WERI-Rb-1 (cell line): ENCODE measurements at regions not wholly inside any gene's neighbourhood (a gene's known extent, or its start where the extent isn't known, plus 50 kb on each side); places are given as distances from the start of the nearest gene placed in this dataset.
"Not testable (repeated sequence)": the region's sequence is repeated elsewhere in the genome, so short reads cannot be mapped to it uniquely, and the experiment has no call there.

Experiments
- DNase-seq: peaks from one replicate; pipeline ENCODE4 v3.0.0-alpha.2; 2020
- H3K27ac ChIP-seq: fragments of 250-450 bp; sonication (Bioruptor Pico); 2 replicates; pipeline ENCODE4 v1.5.1; 2020; ENCODE audit warnings: mild to moderate bottlenecking, moderate library complexity
- H3K27me3 ChIP-seq: fragments of 250-450 bp; sonication (Bioruptor Pico); 2 replicates; pipeline ENCODE4 v1.5.1; 2021; ENCODE audit warnings: mild to moderate bottlenecking, low read depth, moderate library complexity; ENCODE audit not compliant: insufficient read depth, severe bottlenecking
- H3K36me3 ChIP-seq: fragments of 250-450 bp; sonication (Bioruptor Pico); 2 replicates; pipeline ENCODE4 v1.5.1; 2020; ENCODE audit warnings: mild to moderate bottlenecking, moderate library complexity
- H3K4me3 ChIP-seq: 2 replicates; pipeline ENCODE4 v1.5.1; 2011; ENCODE audit warnings: low read depth, mild to moderate bottlenecking, control low read depth, low read length
- H3K9me3 ChIP-seq: fragments of 250-450 bp; sonication (Bioruptor Pico); 2 replicates; pipeline ENCODE4 v1.5.1; 2021; ENCODE audit warnings: mild to moderate bottlenecking, moderate library complexity; ENCODE audit not compliant: severe bottlenecking
- CTCF ChIP-seq: IDR thresholded peaks from 2 replicates; pipeline ENCODE4 v1.5.1; 2011; ENCODE audit warnings: low read depth, mild to moderate bottlenecking, control low read depth, inconsistent platforms, low read length

- no peaks in the 10 kb centered on the region for H3K27me3 ChIP-seq
- H3K27ac ChIP-seq, result no peak overlapping the region
- no peak overlapping the region for H3K4me3 ChIP-seq
- DNase-seq, result no peak
- no peaks in the 10 kb centered on the region for H3K9me3 ChIP-seq
- TF ChIP-seq CTCF, result no peak
- no peaks in the 10 kb centered on the region for H3K36me3 ChIP-seq
Measured at GRCh38 chr4:79743014-79743413, 330.0 kb downstream of the ANTXR2 start.

GRCh38 chr4:79739912-79740311 lies 331.9 kb upstream of the GK2 start:
- Histone ChIP-seq H3K27ac (no peak overlapping the region), H3K4me3 (no peak overlapping the region), H3K27me3 (no peaks in the 10 kb centered on the region), H3K36me3 (no peaks in the 10 kb centered on the region), H3K9me3 (no peaks in the 10 kb centered on the region)
- no peak for TF ChIP-seq CTCF
- no peak for DNase-seq

- no peak for TF ChIP-seq CTCF
- Histone ChIP-seq H3K36me3 (no peaks in the 10 kb centered on the region), H3K27me3 (no peaks in the 10 kb centered on the region), H3K4me3 (no peak overlapping the region), H3K9me3 (no peaks in the 10 kb centered on the region), H3K27ac (no peak overlapping the region)
- DNase-seq, result no peak
Measured at GRCh38 chr4:79723507-79723906, 315.5 kb upstream of the GK2 start.

DNA sequence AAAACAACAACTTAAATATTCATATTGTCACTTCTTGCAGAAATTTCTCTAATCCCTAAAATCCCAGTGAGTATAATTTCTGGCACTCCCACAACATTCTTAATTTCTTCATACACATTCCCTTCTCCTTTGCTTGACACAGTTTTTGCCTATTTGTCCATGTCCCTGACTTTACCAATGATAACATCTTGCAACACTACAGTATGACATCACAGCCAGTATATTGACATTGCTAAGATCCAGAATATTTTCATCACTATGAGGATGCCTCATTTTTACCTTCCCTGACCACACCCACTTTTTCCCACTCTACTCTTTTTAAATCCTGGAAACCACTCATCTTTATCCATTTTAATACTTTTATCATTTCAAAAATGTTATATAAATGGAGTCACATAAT lies 292.3 kb upstream of the GK2 start:
- Histone ChIP-seq H3K27me3 (no peaks in the 10 kb centered on the region), H3K9me3 (peaks cover 8% of the 10 kb centered on the region), H3K36me3 (no peaks in the 10 kb centered on the region), H3K27ac (no peak overlapping the region), H3K4me3 (no peak overlapping the region)
- no peak for DNase-seq
- no peak for TF ChIP-seq CTCF

- H3K36me3 ChIP-seq, result no peaks in the 10 kb centered on the region
- no peak for DNase-seq
- H3K27ac ChIP-seq, result no peak overlapping the region
- no peak for TF ChIP-seq CTCF
- H3K4me3 ChIP-seq, result no peak overlapping the region
- peaks cover 10% of the 10 kb centered on the region for H3K9me3 ChIP-seq
- H3K27me3 ChIP-seq, result no peaks in the 10 kb centered on the region
Measured at GRCh38 chr4:79697444-79697843, 289.4 kb upstream of the GK2 start.

DNA sequence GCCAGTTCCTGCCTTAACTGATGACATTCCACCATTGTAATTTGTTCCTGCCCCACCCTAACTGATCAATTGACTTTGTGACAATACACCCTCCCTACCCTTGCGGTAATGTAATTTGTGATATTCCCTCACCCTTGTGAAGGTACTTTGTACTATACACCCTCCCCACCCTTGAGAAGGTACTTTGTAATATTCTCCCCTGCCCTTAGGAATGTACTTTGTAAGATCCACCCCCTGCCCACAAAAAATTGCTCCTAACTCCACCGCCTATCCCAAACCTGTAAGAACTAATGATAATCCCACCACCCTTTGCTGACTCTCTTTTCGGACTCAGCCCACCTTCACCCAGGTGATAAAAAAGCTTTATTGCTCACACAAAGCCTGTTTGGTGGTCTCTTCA lies 288.5 kb upstream of the GK2 start:
- not testable (repeated sequence) for H3K27ac ChIP-seq, H3K36me3 ChIP-seq, H3K27me3 ChIP-seq, DNase-seq, H3K4me3 ChIP-seq
- H3K9me3 ChIP-seq, result peaks cover 10% of the 10 kb centered on the region
